ENCODE measurements at regions not wholly inside any gene's neighbourhood (a gene's known extent, or its start where the extent isn't known, plus 50 kb on each side); places are given as distances from the start of the nearest gene placed in this dataset.

- DNase-seq (ENCODE audit: low read depth): no peak
Measured at GRCh38 chr1:29916656-29917369, 680.5 kb downstream of the PTPRU start.

DNA sequence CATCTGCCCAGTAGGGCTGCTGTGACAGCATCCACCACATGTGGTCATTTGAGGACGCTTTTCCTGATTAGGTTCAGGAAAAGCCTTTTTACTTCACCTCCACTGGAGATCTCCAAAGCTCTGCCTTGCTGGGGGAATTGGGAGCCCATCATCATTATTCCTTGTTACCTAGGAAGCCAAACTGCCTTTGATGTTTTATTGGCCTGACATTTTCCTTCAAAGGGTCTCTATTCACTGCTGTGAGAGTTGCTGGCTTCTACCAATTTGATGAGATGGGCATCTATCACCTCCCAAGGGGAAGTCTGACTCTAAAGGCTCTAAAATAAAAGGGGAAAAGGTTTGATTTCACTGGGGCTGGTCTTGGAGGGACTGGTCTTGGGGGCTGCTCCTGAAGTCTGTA is 678.6 kb downstream of the PTPRU start:
- no peak for DNase-seq (ENCODE audit: low read depth)

- DNase-seq (ENCODE audit: low read depth): no peak
Measured at GRCh38 chr1:29912425-29912824, 676.1 kb downstream of the PTPRU start.

DNA sequence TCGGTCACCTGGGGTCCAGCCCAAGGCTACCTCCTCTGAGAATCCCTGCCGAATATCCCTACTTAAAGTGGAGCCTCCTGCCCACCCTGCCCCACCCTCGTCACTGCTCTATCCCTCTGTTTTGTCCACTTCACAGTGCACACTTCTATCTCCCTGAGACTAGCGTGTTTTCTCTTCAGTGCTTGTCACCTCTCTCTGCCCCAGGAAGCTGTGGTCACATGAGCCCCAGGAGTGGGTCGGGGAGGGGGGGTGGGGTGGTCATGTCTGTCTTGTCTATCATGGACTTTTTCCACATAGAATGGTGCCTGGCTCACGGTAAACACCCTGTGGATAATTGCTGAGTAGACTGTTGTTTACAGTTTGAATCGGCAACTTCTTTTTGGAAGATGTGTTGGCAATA is 673.6 kb downstream of the PTPRU start:
- no peak for DNase-seq (ENCODE audit: low read depth)

GRCh38 chr1:29907596-29907995 is 671.3 kb downstream of the PTPRU start:
- DNase-seq (ENCODE audit: low read depth): no peak

DNA sequence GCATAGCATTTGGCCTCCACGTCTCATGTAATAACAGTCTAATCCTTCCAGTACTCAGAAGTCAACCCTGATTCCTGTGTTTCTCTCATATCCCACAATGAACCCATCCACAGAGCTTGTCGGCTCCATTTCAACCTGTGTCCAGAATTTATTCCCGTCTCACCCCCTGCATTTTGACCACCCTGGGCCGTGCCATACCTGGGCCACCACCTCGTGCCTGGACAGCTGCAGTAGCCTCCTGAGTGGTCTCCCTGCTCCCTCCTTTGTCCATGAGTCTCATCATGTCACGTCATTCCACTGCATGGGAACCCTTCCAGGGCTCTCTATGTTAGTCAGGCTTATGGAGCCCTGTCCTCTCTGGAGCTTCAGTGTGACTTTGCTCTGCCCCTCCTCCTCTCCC is 670.6 kb downstream of the PTPRU start:
- DNase-seq (ENCODE audit: low read depth): no peak

DNA sequence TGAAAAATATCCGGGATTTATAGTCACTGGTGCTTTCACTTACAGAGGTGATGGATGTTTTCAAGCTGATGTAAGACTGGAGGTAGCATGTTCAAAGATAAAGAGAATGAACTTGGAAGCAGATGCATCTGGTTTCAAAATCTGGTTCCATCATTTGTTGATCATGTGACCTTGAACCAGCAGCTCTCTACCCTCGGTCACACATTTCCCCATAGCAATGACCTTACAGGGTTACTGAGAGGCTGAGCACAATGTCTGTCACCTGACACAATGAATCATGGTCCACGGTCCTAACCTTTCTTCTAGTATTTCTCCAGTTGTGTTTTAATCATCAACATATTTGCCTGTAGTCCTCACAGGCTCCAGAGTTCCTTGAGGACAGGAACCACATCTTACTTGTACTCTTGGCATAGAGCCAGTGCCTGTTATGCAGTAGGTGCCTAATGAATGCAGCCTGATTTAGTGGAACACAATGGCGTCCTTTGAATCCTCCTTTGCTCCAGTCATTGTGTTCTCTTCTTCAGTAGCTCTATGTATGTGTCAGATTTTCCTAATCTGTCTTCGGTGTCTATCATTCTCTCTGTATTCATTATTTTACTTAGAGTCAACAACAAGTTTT is 667.3 kb downstream of the PTPRU start:
- no peak for DNase-seq (ENCODE audit: low read depth)

DNA sequence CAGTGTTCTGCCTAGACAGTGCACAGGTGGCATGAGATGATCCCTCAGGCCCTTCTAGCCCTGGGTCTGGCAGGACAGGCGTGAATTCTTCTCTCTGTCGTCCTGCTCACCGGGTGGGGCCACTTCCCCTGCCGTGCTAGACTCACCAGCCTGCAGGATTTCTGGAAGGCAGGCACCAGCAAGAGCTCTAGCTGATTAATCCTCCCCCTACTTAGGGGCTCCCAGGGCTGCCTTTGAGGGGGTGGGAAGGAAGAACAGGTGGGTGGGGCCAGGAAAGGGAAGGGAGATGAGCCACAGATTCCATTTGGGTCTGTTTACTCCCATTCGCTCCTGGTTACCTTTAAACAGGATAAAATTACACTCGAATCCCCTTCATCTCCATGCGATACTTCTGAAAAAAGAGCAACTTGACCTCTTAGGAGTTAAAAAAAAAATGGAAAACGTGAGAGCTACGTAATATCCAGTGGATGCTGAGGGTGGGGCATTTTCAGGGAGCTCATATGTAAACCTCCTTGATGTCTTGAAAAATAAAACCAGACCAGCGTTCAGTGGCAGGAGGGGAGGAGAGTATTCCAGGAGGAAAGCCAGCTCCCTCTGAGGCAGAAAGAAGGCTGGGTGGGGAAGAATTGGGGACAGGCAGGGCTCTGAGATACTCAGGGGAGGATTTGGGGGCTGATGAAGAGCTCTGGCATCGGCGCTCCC is 665.5 kb downstream of the PTPRU start:
- DNase-seq (ENCODE audit: low read depth): no peak

DNA sequence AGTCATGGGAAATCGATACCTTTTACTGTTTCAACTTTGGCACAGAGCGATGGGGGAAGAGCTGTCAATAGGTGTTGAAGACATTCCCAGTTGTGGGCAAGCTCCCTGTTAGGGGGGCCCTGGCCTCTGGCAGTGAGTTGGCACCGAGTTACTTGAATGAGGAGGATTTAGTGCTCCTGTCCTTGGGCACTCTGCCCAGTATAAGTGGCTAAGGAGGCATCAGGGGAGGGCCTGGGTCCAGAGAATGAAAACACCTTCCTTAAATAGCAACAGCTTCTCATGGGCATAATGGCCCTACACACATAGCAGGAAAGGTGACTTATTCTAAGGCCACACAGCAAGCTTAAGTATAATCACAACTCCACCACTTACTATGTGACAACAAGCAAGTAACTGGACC is 664.4 kb downstream of the PTPRU start:
- no peak for DNase-seq (ENCODE audit: low read depth)

- no peak for DNase-seq (ENCODE audit: low read depth)
Measured at GRCh38 chr1:29900104-29900679, 663.9 kb downstream of the PTPRU start.

GRCh38 chr1:29896791-29897714 is 660.7 kb downstream of the PTPRU start:
- DNase-seq (ENCODE audit: low read depth): no peak

- no peak for DNase-seq (ENCODE audit: low read depth)
Measured at GRCh38 chr1:29896300-29896699, 660.0 kb downstream of the PTPRU start.

DNA sequence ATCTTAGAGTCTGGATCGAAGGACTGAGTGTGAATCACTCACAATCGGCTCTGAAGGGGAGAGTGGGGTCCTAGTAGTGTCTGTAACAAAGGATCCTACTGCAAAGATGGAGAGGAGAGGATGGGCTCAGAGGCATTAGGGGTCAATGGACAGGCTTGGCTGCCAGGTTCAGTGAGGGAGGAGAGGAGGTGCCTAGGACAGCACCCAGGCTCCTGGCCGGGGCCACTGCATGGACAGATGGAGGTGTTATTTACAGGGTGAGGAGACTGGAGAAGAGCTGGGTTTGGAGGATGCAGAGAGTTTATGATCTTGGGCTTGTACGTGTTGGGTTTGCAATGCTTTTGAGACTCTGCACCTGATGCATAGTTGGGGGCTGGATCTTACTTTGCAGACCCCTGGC is 658.9 kb downstream of the PTPRU start:
- no peak for DNase-seq (ENCODE audit: low read depth)

GRCh38 chr1:29894311-29894710 is 658.0 kb downstream of the PTPRU start:
- no peak for DNase-seq (ENCODE audit: low read depth)

GRCh38 chr1:29893806-29894205 is 657.5 kb downstream of the PTPRU start:
- DNase-seq (ENCODE audit: low read depth): no peak

- no peak for DNase-seq (ENCODE audit: low read depth)
Measured at GRCh38 chr1:29893046-29893723, 656.9 kb downstream of the PTPRU start.

DNA sequence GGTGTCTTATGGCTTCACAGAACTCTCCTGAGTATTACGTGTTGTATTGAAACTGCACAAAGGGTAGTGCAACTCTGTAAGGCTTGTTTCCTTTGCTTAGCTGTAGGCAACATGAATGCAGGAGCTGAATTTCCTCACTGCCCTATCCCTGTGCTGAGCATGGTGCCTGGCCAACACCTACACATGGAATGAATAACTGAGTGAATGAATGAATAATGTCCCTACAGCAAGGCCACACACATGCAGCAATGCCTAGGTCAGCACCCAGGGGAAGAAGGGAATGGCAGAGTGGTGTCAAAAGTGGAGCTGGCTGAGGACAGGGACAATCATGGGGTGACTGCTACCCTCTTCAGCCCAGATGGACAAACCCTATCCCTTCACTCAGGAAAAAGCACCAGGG is 655.9 kb downstream of the PTPRU start:
- no peak for DNase-seq (ENCODE audit: low read depth)

DNA sequence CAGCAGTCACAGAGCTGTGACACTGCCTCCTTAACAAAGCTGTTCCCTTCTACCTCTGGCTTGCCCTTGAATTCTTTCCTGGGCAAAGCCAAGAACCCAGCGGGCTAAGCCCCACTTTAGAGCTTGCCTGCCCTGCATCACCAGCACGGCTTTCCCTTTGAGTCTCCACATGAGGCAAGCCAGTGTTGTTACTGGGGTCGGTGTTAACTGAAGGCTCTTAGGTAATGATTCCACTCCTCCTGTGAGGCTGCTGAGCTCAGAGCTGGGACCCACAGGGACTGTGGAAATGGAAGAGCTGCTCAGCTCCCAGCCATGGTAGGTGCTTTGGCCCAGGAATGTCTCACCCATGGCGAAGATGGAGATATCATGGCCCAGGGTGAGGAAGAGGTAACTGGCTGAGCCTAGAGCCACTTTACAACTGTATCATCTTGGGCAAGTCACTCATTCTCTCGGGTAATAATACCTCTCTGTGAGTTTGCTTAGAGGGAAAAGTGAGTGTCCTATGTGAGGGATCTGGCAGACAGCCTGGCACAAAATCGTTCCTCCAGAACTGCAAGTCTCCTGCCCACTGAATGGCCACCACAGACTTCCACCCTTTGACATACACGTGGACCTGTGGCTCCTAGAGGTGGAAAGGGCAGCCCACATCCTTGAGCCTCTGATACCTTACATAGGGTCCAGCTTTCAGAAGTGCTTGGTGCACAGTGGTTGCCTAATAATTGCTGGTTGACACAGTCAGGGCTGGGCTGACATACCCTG is 654.1 kb downstream of the PTPRU start:
- no peak for DNase-seq (ENCODE audit: low read depth)

DNA sequence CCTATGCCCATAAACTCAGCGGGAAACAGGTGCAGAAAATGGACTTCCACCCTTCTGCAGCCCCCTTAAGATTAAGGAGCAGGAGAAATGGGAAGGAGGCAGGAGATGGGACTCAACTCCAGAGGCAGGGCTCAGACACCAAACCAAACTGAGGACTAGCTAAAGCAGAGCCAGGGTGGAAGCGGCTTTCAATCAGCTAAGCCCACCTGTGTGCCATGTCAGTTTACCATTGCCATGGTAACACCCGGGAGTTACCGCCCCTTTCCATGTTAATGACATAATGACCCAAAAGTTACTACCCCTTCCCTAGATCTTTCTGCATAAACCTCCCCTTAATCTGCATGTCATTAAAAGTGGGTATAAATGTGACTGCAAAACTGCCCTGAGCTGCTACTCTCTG is 653.5 kb downstream of the PTPRU start:
- DNase-seq (ENCODE audit: low read depth): no peak

DNA sequence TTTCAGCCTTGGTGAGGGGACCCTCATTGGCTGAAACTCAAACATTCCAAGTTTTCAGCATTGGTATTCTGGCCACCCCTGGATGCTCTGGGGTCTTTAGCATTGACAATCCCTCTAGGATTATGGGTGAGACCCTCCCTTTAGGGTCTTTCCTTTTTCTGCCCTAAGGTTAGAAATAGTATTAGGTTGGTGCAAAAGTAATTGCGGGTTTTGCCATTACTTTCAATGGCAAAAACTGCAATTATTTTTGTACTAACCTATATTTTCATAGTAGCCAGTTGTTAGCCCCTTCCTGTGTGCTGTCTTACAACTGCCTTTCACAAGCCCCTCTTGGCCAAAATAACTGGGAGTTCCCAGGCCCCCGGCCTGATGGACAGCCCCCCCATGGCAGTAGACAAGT is 648.4 kb downstream of the PTPRU start:
- no peak for DNase-seq (ENCODE audit: low read depth)

All from LHCN-M2 (cell line).